Neural crest cell (in vitro differentiated cells): ENCODE measurements at regions not wholly inside any gene's neighbourhood (a gene's known extent, or its start where the extent isn't known, plus 50 kb on each side); places are given as distances from the start of the nearest gene placed in this dataset.

Experiments
- DNase-seq: peaks from one replicate; pipeline ENCODE4 v3.0.0; 2021; ENCODE audit warnings: low read depth, mixed read lengths, low spot score
- H3K27ac Mint-ChIP-seq: one replicate; pipeline ENCODE4 v1.8.0; 2021; ENCODE audit warnings: mild to moderate bottlenecking, mixed read lengths; ENCODE audit not compliant: unreplicated experiment
- H3K27me3 Mint-ChIP-seq: 2 replicates; pipeline ENCODE4 v1.8.0; 2021; ENCODE audit warnings: low read depth, mild to moderate bottlenecking, mixed read lengths
- H3K36me3 Mint-ChIP-seq: 2 replicates; pipeline ENCODE4 v1.8.0; 2021; ENCODE audit warnings: low read depth, mild to moderate bottlenecking, mixed read lengths
- H3K4me1 Mint-ChIP-seq: 2 replicates; pipeline ENCODE4 v1.8.0; 2021; ENCODE audit warnings: mixed read lengths
- H3K4me3 Mint-ChIP-seq: one replicate; pipeline ENCODE4 v1.8.0; 2021; ENCODE audit warnings: mild to moderate bottlenecking, mixed read lengths
- H3K9me3 Mint-ChIP-seq: 2 replicates; pipeline ENCODE4 v1.8.0; 2021; ENCODE audit warnings: mixed read lengths
- CTCF ChIP-seq: fragments of 200-600 bp; sonication (generic); conservative IDR thresholded peaks from 2 replicates; pipeline ENCODE4 v1.5.0; 2021; ENCODE audit warnings: antibody characterized with exemption, mild to moderate bottlenecking

- no peaks in the 10 kb centered on the region for H3K4me1 Mint-ChIP-seq
- H3K27me3 Mint-ChIP-seq: no peaks in the 10 kb centered on the region
- no peak for DNase-seq
- H3K9me3 Mint-ChIP-seq: peaks cover 2% of the 10 kb centered on the region
- H3K27ac Mint-ChIP-seq: no peak overlapping the region
- H3K36me3 Mint-ChIP-seq: peaks cover 2% of the 10 kb centered on the region
- TF ChIP-seq CTCF: no peak
- H3K4me3 Mint-ChIP-seq: no peak overlapping the region
These were observed 553.1 kb upstream of the BCHE start for GRCh38 chr3:166390303-166390702.

GRCh38 chr3:166388321-166388720, 551.1 kb upstream of the BCHE start:
- Mint-ChIP-seq H3K27ac (no peak overlapping the region), H3K27me3 (no peaks in the 10 kb centered on the region), H3K9me3 (no peaks in the 10 kb centered on the region), H3K4me1 (no peaks in the 10 kb centered on the region), H3K4me3 (no peak overlapping the region), H3K36me3 (no peaks in the 10 kb centered on the region)
- no peak for DNase-seq
- no peak for TF ChIP-seq CTCF

GRCh38 chr3:166372571-166373106, 535.4 kb upstream of the BCHE start:
- no peak overlapping the region for H3K4me3 Mint-ChIP-seq
- no peaks in the 10 kb centered on the region for H3K27me3 Mint-ChIP-seq
- no peaks in the 10 kb centered on the region for H3K4me1 Mint-ChIP-seq
- DNase-seq: no peak
- H3K27ac Mint-ChIP-seq: no peak overlapping the region
- no peaks in the 10 kb centered on the region for H3K36me3 Mint-ChIP-seq
- peaks cover 9% of the 10 kb centered on the region for H3K9me3 Mint-ChIP-seq
- TF ChIP-seq CTCF: no peak

GRCh38 chr3:166367947-166368533, 530.8 kb upstream of the BCHE start:
- no peak overlapping the region for H3K27ac Mint-ChIP-seq
- H3K4me3 Mint-ChIP-seq: no peak overlapping the region
- peaks cover 5% of the 10 kb centered on the region for H3K9me3 Mint-ChIP-seq
- no peaks in the 10 kb centered on the region for H3K27me3 Mint-ChIP-seq
- H3K4me1 Mint-ChIP-seq: no peaks in the 10 kb centered on the region
- no peak for DNase-seq
- TF ChIP-seq CTCF: no peak
- H3K36me3 Mint-ChIP-seq: no peaks in the 10 kb centered on the region

GRCh38 chr3:166362698-166363097, 525.5 kb upstream of the BCHE start:
- H3K4me3 Mint-ChIP-seq: no peak overlapping the region
- no peaks in the 10 kb centered on the region for H3K4me1 Mint-ChIP-seq
- no peaks in the 10 kb centered on the region for H3K27me3 Mint-ChIP-seq
- no peak for TF ChIP-seq CTCF
- DNase-seq: no peak
- no peaks in the 10 kb centered on the region for H3K36me3 Mint-ChIP-seq
- no peaks in the 10 kb centered on the region for H3K9me3 Mint-ChIP-seq
- H3K27ac Mint-ChIP-seq: no peak overlapping the region
